ENCODE measurements at regions not wholly inside any gene's neighbourhood (a gene's known extent, or its start where the extent isn't known, plus 50 kb on each side); places are given as distances from the start of the nearest gene placed in this dataset.

DNA sequence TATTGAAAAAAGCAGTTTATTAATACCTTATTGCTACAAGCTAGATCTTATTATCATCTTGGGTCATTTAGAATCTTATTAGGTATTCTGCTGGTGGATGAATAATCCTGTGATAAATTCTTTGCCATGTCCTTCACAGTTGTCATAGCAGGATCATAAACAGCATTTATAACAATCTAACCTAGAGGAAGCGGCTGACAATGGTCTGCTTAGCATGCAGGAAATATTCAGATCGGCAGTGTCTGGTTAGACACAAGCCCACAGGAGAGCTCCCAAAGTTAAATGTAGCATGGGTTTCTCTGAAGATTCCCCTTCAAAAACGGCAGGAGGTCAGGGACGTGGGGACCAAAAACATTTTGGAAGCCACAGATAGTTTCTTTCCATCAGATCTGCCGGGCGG, 179.3 kb downstream of the FOXB1 start:
- Histone ChIP-seq H3K4me1 (ENCODE audit: insufficient read depth, low read length) (no peaks in the 10 kb centered on the region; the same call in 1 of the 2 replicates), H3K9ac (ENCODE audit: low read depth, low read length) (no peak overlapping the region), H3K9me3 (ENCODE audit: control insufficient read depth, insufficient read depth, low read length) (no peaks in the 10 kb centered on the region), H3K36me3 (ENCODE audit: insufficient read depth, low read length) (no peaks in the 10 kb centered on the region)

DNA sequence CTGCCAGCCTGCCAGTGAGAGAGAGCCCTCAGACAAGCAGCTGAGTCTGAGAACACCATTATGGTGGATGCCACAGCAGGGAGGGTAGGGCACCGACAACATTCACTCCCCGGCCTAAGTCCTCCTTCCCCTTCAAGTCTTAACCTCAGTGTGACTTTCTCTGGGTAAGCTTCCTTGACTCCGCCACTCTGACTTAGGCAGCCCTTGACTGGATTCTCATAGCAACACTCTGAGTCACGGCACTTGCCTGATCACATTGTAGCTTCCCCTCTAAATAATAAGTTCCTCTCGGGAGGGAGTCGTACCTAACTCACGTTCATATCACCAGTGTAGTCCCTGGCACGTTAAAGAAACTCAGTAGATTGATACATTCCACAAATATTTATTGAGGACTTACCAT, 180.5 kb downstream of the FOXB1 start:
- Histone ChIP-seq H3K9me3 (ENCODE audit: control insufficient read depth, insufficient read depth, low read length) (no peaks in the 10 kb centered on the region), H3K4me1 (ENCODE audit: insufficient read depth, low read length) (no peaks in the 10 kb centered on the region; the same call in 1 of the 2 replicates), H3K36me3 (ENCODE audit: insufficient read depth, low read length) (no peaks in the 10 kb centered on the region), H3K9ac (ENCODE audit: low read depth, low read length) (no peak overlapping the region)

DNA sequence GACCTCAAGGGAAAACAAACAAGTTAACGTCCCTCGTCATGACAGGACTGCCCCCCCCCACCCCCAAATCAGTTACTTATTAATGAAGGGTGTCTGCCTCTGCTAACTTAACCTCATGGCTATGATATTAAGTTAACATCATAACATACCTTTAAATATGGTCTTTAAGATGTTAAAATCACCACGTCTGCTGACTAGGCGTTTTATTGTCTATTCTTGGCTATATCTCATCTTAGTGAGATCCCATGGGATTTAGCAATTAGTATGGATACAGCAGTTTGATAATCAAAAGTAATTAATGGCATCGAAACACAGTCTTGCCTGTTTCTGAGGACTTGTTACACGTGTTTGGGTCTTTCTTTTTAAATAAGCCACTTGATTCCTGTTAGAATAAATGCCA, 186.9 kb downstream of the FOXB1 start:
- no peaks in the 10 kb centered on the region for H3K9me3 ChIP-seq (ENCODE audit: control insufficient read depth, insufficient read depth, low read length)
- no peak overlapping the region for H3K9ac ChIP-seq (ENCODE audit: low read depth, low read length)
- H3K4me1 ChIP-seq (ENCODE audit: insufficient read depth, low read length) = peaks cover 5% of the 10 kb centered on the region; the same call in 1 of the 2 replicates

DNA sequence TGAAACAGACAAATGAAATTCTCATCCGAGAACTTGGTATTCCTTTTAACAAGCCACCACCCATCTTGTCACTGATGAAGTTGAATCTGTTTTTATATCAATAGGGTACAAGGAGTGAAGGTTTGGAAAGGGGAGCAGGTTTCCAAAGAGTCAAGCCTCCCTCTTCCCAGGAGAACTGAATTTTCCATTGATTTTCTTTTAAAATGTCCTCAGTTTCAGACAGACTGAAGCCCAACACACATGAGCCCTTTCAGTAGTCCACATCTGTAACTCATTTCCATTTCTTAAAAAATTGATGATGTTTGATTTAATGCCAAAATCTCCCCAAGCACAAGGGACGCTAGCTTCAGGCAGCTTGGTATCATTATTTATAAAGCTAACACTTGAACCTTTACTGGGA, 187.7 kb downstream of the FOXB1 start:
- Histone ChIP-seq H3K9me3 (ENCODE audit: control insufficient read depth, insufficient read depth, low read length) (no peaks in the 10 kb centered on the region), H3K9ac (ENCODE audit: low read depth, low read length) (no peak overlapping the region), H3K4me1 (ENCODE audit: insufficient read depth, low read length) (peaks cover 5% of the 10 kb centered on the region; the same call in 1 of the 2 replicates), H3K36me3 (ENCODE audit: insufficient read depth, low read length) (no peaks in the 10 kb centered on the region)

More for the DNA sequence above, 186.9 kb downstream of the FOXB1 start:
- H3K36me3 ChIP-seq (ENCODE audit: insufficient read depth, low read length) = no peaks in the 10 kb centered on the region

DNA sequence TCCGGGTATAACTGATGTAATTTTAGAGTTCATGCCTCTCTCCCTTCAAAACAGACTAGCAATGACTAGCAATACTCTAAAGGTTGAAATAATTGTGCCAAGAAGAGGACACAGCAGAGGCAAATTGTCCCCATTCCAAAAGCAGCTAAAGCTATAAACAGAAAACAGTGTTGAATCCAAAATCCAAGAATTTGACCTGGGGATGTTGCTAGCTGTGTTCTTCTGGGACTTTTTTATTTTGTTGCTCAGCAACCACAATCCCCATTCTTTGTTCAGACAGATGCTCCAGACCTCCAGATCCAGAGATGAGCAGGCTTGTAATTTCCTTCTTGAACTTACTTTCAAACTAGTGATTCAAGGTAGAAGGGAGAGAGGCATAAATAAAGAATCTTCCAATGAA, 191.5 kb downstream of the FOXB1 start:
- H3K9ac ChIP-seq (ENCODE audit: low read depth, low read length) = no peak overlapping the region
- no peaks in the 10 kb centered on the region for H3K36me3 ChIP-seq (ENCODE audit: insufficient read depth, low read length)

DNA sequence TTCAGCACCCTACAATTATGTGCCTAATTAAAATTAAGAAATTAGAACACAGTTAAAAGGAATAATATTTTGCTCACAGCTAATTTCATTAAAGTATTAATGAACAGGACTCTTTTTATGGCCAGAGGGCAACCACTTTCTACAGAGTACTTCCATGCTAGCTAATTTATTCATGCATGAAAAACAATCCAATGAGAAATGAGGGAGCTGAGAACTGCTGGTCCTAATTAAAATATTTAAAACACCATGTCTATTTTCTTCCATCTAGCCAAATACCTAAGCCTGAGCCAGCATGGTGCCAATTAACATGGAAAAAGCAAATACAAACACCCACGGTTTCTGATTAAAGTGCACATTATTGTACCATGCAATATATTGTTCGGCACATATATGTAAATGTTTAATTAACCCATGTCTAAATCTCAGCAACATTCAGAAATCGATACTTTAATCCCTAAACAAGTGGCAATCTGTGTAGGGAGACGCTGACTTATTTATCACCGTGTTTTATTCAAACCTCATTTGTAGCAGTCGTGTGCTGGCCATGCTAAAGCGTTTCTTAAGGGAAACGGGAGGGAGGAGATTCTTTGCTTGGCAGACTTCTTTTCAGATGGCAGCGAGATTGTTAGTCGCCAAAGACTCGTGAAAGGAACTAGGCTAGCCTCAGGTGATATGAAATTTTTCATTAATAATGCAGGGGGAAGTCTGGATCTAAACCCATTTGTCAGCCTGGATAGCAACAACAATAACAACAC, 193.5 kb downstream of the ANXA2 start:
- Histone ChIP-seq H3K9me3 (ENCODE audit: control insufficient read depth, insufficient read depth, low read length) (no peaks in the 10 kb centered on the region), H3K9ac (ENCODE audit: low read depth, low read length) (no peak overlapping the region), H3K4me1 (ENCODE audit: insufficient read depth, low read length) (no peaks in the 10 kb centered on the region; the same call in 1 of the 2 replicates), H3K36me3 (ENCODE audit: insufficient read depth, low read length) (no peaks in the 10 kb centered on the region)

More for the DNA sequence above, 191.5 kb downstream of the FOXB1 start:
- Histone ChIP-seq H3K4me1 (ENCODE audit: insufficient read depth, low read length) (peaks cover 5% of the 10 kb centered on the region; the same call in 1 of the 2 replicates), H3K9me3 (ENCODE audit: control insufficient read depth, insufficient read depth, low read length) (no peaks in the 10 kb centered on the region)

DNA sequence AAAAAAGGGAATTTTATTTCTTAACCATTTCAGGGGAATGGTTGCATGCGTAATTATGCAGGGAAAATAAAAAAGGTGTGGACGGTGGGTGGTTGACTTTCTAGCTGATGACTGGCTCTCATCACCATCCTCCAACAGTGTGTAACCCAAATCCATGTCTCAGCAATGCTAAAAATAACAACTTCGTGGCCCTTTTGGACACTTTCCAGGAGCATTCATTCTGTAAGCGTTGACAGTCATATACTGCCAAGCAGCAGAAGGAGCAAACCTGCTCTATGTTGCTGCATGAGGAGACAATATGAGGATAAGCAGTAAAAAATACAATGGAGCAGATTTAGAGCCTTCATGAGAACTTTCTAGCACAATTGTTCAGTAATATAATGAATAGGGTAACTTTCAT, 189.1 kb downstream of the ANXA2 start:
- Histone ChIP-seq H3K36me3 (ENCODE audit: insufficient read depth, low read length) (no peaks in the 10 kb centered on the region), H3K4me1 (ENCODE audit: insufficient read depth, low read length) (no peaks in the 10 kb centered on the region; the same call in 1 of the 2 replicates), H3K9ac (ENCODE audit: low read depth, low read length) (no peak overlapping the region), H3K9me3 (ENCODE audit: control insufficient read depth, insufficient read depth, low read length) (no peaks in the 10 kb centered on the region)

DNA sequence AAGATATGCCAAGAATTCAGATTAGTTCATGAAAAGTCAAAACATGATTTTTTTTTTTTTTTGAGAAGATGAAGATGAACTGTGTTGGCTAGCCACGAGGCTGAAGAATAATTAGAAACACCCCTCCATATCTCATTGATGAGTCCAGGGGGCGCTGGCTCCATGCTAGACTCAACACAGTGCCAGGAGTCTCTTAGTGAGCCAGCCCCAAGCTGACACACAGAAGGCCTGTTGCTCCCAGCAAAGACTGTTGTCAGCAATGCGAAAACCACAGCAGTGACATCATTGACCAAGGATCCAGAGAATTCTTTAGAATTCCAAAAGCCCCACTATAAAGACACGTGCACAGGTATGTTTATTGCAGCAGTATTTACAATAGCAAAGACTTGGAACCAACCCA, 185.2 kb downstream of the ANXA2 start:
- Histone ChIP-seq H3K4me1 (ENCODE audit: insufficient read depth, low read length) (no peaks in the 10 kb centered on the region), H3K36me3 (ENCODE audit: insufficient read depth, low read length) (no peaks in the 10 kb centered on the region), H3K9me3 (ENCODE audit: control insufficient read depth, insufficient read depth, low read length) (no peaks in the 10 kb centered on the region), H3K9ac (ENCODE audit: low read depth, low read length) (no peak overlapping the region)

DNA sequence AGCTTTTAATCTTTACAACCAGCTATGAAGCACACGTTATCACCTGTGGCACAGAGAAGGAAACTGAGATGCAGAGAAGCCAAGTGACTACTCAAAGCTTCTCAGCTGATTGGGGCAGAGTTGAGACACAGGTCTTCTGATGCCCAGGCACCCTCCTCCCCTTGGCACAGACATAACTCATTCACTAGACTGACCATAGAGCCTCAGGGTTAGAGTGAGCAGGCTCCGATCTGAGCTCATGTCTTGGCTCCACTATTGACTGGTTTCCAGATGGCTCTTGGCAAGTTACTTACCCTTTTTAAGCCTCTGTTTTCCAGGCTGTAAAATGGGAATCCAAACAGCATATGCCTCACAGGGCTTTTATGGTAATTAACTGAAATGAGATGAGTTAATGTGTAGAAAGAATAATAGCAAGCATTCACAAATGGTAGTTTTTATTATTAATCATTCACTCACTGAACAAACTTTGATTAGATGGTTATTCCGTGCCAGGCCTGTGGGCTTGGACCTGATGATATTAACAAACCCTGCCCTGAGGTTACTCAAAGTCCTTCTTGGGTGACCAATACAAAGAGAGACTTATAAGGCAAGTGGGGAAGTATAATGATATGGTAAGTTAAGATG, 184.3 kb downstream of the ANXA2 start:
- H3K36me3 ChIP-seq (ENCODE audit: insufficient read depth, low read length) = no peaks in the 10 kb centered on the region
- no peaks in the 10 kb centered on the region for H3K4me1 ChIP-seq (ENCODE audit: insufficient read depth, low read length)
- no peak overlapping the region for H3K9ac ChIP-seq (ENCODE audit: low read depth, low read length)
- H3K9me3 ChIP-seq (ENCODE audit: control insufficient read depth, insufficient read depth, low read length) = no peaks in the 10 kb centered on the region

DNA sequence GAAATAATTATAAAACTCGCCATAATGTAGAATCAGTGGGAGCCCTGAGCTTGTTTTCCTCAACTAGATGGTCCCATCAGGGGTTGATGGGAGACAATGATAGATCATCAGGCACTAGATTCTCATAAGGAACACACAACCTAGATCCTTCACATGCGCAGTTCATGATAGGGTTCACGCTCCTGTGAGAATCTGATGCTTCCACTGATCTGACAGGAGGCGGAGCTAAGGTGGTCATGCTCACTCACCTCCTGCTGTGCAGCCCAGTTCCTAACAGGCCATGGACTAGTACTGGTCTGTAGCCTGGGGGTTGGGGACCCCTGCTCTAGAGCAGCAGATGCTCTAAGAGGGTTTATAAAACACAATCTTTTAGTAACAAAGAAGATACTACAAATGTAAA, 183.6 kb downstream of the ANXA2 start:
- Histone ChIP-seq H3K36me3 (ENCODE audit: insufficient read depth, low read length) (no peaks in the 10 kb centered on the region), H3K4me1 (ENCODE audit: insufficient read depth, low read length) (no peaks in the 10 kb centered on the region), H3K9ac (ENCODE audit: low read depth, low read length) (no peak overlapping the region), H3K9me3 (ENCODE audit: control insufficient read depth, insufficient read depth, low read length) (no peaks in the 10 kb centered on the region)

DNA sequence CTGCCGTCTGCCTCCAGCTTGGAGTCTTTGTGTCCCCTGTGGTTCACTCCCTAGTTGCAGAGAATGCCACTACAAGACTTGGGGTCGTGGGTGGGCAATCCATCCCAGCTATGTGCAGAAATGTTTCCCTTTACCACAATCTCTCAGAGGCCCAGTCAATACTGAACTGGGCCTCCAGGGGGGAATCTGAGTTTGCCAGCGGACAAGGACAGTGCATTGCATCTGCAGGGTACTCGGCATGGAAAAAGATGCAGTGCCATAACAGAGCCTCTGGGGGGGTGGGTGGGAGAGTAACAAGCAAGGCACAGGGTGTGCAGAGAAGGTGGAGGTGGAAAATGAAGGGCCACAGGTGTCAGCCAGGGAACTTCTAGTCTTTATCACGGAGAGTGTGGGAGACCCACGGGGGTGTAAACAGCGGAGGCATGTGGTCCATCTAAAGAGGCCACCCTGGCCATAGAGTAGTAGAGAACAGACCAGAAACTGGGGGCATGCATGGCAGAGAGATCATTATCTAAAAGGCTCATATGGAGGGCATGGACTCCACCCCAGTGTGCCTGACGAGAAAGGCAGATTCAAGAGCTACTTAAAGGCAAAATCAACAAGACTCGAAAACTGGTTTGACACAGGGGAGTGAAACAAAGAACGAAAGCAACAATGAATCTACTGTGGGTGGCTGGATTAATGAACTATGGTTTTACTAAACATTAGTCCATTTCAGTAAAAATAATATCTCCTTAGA, 182.4 kb downstream of the ANXA2 start:
- Histone ChIP-seq H3K9me3 (ENCODE audit: control insufficient read depth, insufficient read depth, low read length) (no peaks in the 10 kb centered on the region), H3K4me1 (ENCODE audit: insufficient read depth, low read length) (no peaks in the 10 kb centered on the region), H3K36me3 (ENCODE audit: insufficient read depth, low read length) (no peaks in the 10 kb centered on the region), H3K9ac (ENCODE audit: low read depth, low read length) (no peak overlapping the region)

DNA sequence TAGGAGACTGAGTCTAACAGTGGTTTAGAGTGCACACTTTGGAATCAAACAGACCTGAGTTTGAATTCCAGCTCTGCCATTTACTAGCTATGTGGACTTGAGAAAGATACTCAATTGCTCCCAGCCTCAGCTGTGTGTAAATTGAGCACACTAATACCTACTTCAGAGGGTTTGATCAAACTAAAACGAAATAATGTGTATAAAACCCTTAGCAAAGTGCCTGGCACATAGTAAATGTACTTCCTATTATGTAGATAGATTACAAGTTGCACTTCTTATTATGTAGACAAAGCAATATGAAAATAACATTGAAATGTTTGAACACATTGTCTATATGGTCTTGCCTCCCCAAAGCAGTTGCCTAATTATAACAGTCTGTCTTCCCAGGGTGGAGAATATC, 180.6 kb downstream of the ANXA2 start:
- no peaks in the 10 kb centered on the region for H3K9me3 ChIP-seq (ENCODE audit: control insufficient read depth, insufficient read depth, low read length)
- no peak overlapping the region for H3K9ac ChIP-seq (ENCODE audit: low read depth, low read length)
- no peaks in the 10 kb centered on the region for H3K36me3 ChIP-seq (ENCODE audit: insufficient read depth, low read length)
- no peaks in the 10 kb centered on the region for H3K4me1 ChIP-seq (ENCODE audit: insufficient read depth, low read length)

DNA sequence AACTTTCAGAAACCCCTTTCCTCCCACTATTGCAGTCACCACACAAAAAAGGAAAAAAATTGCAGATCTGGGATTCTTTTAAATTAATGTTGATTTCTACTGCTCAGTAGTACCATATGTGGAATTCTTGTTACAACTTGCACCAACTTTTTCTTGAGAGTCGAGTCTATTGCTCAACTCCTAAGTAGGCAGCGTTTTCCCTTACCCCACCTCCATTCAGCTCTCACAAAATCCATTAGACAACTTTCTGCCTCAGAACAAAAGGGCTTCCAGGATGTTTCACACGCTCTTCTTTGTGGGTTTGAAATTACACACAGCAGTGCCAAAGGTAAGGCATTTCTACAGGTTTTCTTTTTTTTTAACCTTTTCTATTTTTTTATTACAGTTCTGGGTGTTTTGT, 179.5 kb downstream of the ANXA2 start:
- Histone ChIP-seq H3K36me3 (ENCODE audit: insufficient read depth, low read length) (no peaks in the 10 kb centered on the region), H3K9me3 (ENCODE audit: control insufficient read depth, insufficient read depth, low read length) (no peaks in the 10 kb centered on the region), H3K9ac (ENCODE audit: low read depth, low read length) (no peak overlapping the region)

DNA sequence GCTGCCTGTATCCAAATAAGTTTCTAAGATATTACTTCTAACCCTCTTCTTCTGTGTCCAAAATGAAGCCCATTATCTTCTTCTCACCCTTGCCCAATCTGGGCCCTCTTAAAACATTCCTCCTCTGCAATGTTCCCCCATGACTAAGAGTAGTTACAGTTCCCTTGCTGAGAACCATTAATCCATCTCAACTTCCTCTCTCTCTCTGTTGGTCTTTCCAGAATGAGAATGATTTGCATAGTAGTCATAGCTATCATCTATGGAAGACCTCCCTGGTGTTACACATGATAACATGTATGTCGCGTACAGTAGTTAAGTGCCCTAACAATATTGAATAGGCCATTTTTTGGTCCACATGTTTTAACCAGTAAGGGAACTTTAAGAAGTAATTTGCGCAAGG, 177.9 kb downstream of the ANXA2 start:
- no peaks in the 10 kb centered on the region for H3K4me1 ChIP-seq (ENCODE audit: insufficient read depth, low read length)
- no peaks in the 10 kb centered on the region for H3K9me3 ChIP-seq (ENCODE audit: control insufficient read depth, insufficient read depth, low read length)
- H3K36me3 ChIP-seq (ENCODE audit: insufficient read depth, low read length) = no peaks in the 10 kb centered on the region
- no peak overlapping the region for H3K9ac ChIP-seq (ENCODE audit: low read depth, low read length)

More for the DNA sequence above, 179.5 kb downstream of the ANXA2 start:
- no peaks in the 10 kb centered on the region for H3K4me1 ChIP-seq (ENCODE audit: insufficient read depth, low read length)
